A549 (cell line): ENCODE measurements at regions not wholly inside any gene's neighbourhood (a gene's known extent, or its start where the extent isn't known, plus 50 kb on each side); places are given as distances from the start of the nearest gene placed in this dataset.

ENCODE experiments used
- ATAC-seq, 2 experiments: fragments of 200-7000 bp in 1 of 2; fragments of >200 bp in 1 of 2; cut with Nextera tagmentation in 1 of 2; cut with Tn5 transposase in 1 of 2; 3 replicates each; pipeline versions ENCODE4 v1.8.0 to v1.9.1; 2018 to 2020; ENCODE audit warnings: mild to moderate bottlenecking in 1 of 2, moderate library complexity in 1 of 2
- CTCF ChIA-PET: fragments of 300-600 bp; sonication (Branson Sonifier 250); formaldehyde crosslinking; extraction: SDS; loops from one replicate; lab custom pipeline; 2021; ENCODE audit warnings: antibody characterized with exemption, inconsistent platforms; lab: Yijun Ruan, JAX
- POLR2A ChIA-PET: fragments of 350-600 bp; formaldehyde crosslinking; extraction: SDS; loops from one replicate; lab custom pipeline; 2021; ENCODE audit warnings: antibody characterized with exemption, inconsistent platforms; lab: Yijun Ruan, JAX
- DNase-seq, 2 experiments: peaks; one replicate each; pipeline versions ENCODE4 v3.0.0 to v3.0.0-alpha.2; 2011 to 2016; ENCODE audit warnings: low read depth in 1 of 2, low spot score in 1 of 2
- FAIRE-seq: peaks from 2 replicates; lab custom pipeline; 2011; peaks lifted over from hg19 to GRCh38; lab: Jason Lieb, UNC
- H3K27ac ChIP-seq, 2 experiments: fragments of >200 bp; sonication (Bioruptor Twin); formaldehyde crosslinking; 3 replicates each; pipeline ENCODE4 v1.5.1; 2016 to 2017
- H3K4me1 ChIP-seq: fragments of >200 bp; sonication (Bioruptor Twin); formaldehyde crosslinking; 3 replicates; pipeline ENCODE4 v1.6.1; 2016
- H3K4me2 ChIP-seq: fragments of >200 bp; sonication (Bioruptor Twin); formaldehyde crosslinking; 3 replicates; pipeline ENCODE4 v1.6.1; 2016
- H3K4me3 ChIP-seq: fragments of >200 bp; sonication (Bioruptor Twin); formaldehyde crosslinking; 3 replicates; pipeline ENCODE4 v1.5.1; 2016
- H3K9me3 ChIP-seq: fragments of >200 bp; sonication (Bioruptor Twin); formaldehyde crosslinking; 3 replicates; pipeline ENCODE4 v1.6.1; 2016
- CHD4 ChIP-seq: fragments of 200-600 bp; sonication (generic); IDR thresholded peaks from 2 replicates; pipeline ENCODE4 v1.6.1; 2016; ENCODE audit warnings: antibody characterized with exemption, mild to moderate bottlenecking, borderline replicate concordance
- FOSL2 ChIP-seq, 2 experiments: fragments of 450-650 bp in 1 of 2; fragments of >200 bp in 1 of 2; sonication (Bioruptor Twin) in 1 of 2; formaldehyde crosslinking; IDR thresholded peaks; 2 replicates each; pipeline versions ENCODE4 v1.5.0 to v1.6.1; 2016 to 2020; ENCODE audit warnings: mild to moderate bottlenecking in 1 of 2, moderate library complexity in 1 of 2
- FOXS1 ChIP-seq: fragments of 250-450 bp; sonication (Bioruptor Pico); IDR thresholded peaks from 2 replicates; pipeline ENCODE4 v1.5.0; 2020; ENCODE audit warnings: mild to moderate bottlenecking, moderate library complexity
- GATA3 ChIP-seq: IDR thresholded peaks from 2 replicates; pipeline ENCODE4 v1.6.1; 2012; ENCODE audit warnings: borderline replicate concordance
- HEYL ChIP-seq: fragments of 250-450 bp; sonication (Bioruptor Pico); IDR thresholded peaks from 2 replicates; pipeline ENCODE4 v1.8.0; 2021; ENCODE audit warnings: mild to moderate bottlenecking, moderate library complexity
- HOXB13 ChIP-seq: fragments of 250-450 bp; sonication (Bioruptor Pico); IDR thresholded peaks from 2 replicates; pipeline ENCODE4 v1.5.0; 2020; ENCODE audit warnings: low read depth, mild to moderate bottlenecking, moderate library complexity
- JUN ChIP-seq, 2 experiments: fragments of >200 bp; sonication (Bioruptor Twin); formaldehyde crosslinking; IDR thresholded peaks; 2 replicates in 1 of 2; 3 replicates in 1 of 2; pipeline ENCODE4 v1.6.1; 2016 to 2017
- JUNB ChIP-seq: fragments of >200 bp; sonication (Bioruptor Twin); formaldehyde crosslinking; IDR thresholded peaks from 2 replicates; pipeline ENCODE4 v1.6.1; 2016
- KDM5A ChIP-seq: fragments of 200-600 bp; sonication (generic); IDR thresholded peaks from 2 replicates; pipeline ENCODE4 v1.6.1; 2016; ENCODE audit warnings: antibody characterized with exemption, mild to moderate bottlenecking
- NFE2L2 ChIP-seq: fragments of 150-350 bp; conservative IDR thresholded peaks from 2 replicates; pipeline ENCODE4 v1.6.1; 2014; ENCODE audit warnings: low read length
- PBX3 ChIP-seq: IDR thresholded peaks from 2 replicates; pipeline ENCODE4 v1.6.1; 2012
- REST ChIP-seq: fragments of 200-600 bp; sonication (generic); IDR thresholded peaks from 2 replicates; pipeline ENCODE4 v1.6.1; 2016; ENCODE audit warnings: antibody characterized with exemption, mild to moderate bottlenecking, moderate library complexity
- RFX5 ChIP-seq: fragments of 450-650 bp; IDR thresholded peaks from 2 replicates; pipeline ENCODE4 v1.7.1; 2014; ENCODE audit warnings: antibody characterized with exemption, mild to moderate bottlenecking, moderate library complexity
- TFCP2L1 ChIP-seq: fragments of 250-450 bp; sonication (Bioruptor Pico); IDR thresholded peaks from 2 replicates; pipeline ENCODE4 v1.5.0; 2021; ENCODE audit warnings: mild to moderate bottlenecking
- TP53 ChIP-seq: fragments of 250-450 bp; sonication (Bioruptor Pico); IDR thresholded peaks from 2 replicates; pipeline ENCODE4 v1.5.0; 2021; ENCODE audit warnings: mild to moderate bottlenecking, moderate library complexity
- ZC3H11A ChIP-seq: fragments of 450-650 bp; IDR thresholded peaks from 2 replicates; pipeline ENCODE4 v1.6.1; 2014; ENCODE audit warnings: antibody characterized with exemption, mild to moderate bottlenecking
- ZFP36 ChIP-seq: fragments of 450-650 bp; IDR thresholded peaks from 2 replicates; pipeline ENCODE4 v1.6.1; 2014; ENCODE audit warnings: borderline replicate concordance; ENCODE audit not compliant: partially characterized antibody
- ZNF302 ChIP-seq: fragments of 250-450 bp; sonication (Bioruptor Pico); IDR thresholded peaks from 2 replicates; pipeline ENCODE4 v1.9.0; 2021; ENCODE audit warnings: inconsistent platforms, mild to moderate bottlenecking, moderate library complexity
- WGBS: methylation state at CpG from one replicate; pipeline ENCODE4 v1.1.6; 2017; ENCODE audit errors: missing lambda C conversion rate; 5-methylcytosine and 5-hydroxymethylcytosine counted together
- TF ChIP-seq, protein P1 (sequence below): fragments of 450-650 bp; IDR thresholded peaks from 2 replicates; pipeline ENCODE4 v1.6.1; 2014; ENCODE audit warnings: antibody characterized with exemption
- TF ChIP-seq, protein P2 (sequence below): fragments of >200 bp; sonication (Bioruptor Twin); formaldehyde crosslinking; IDR thresholded peaks from 3 replicates; pipeline ENCODE4 v1.5.1; 2016
- TF ChIP-seq, protein P3 (sequence below): fragments of 250-450 bp; sonication (Bioruptor Pico); IDR thresholded peaks from 2 replicates; pipeline ENCODE4 v1.5.0; 2020; ENCODE audit warnings: low read depth, mild to moderate bottlenecking, moderate library complexity

- no peak for TF ChIP-seq REST
These were observed 139.0 kb downstream of the SOX1 start (continued) for GRCh38 chr13:112205990-112206389.

GRCh38 chr13:112207129-112207528 lies 140.2 kb downstream of the SOX1 start:
- H3K4me1 ChIP-seq = no peaks in the 10 kb centered on the region
- no peaks in the 10 kb centered on the region for H3K9me3 ChIP-seq
- ATAC-seq (no peak), FAIRE-seq (no peak), DNase-seq (no peak)
- WGBS = 32% methylated on average over 11 of the region's 11 CpGs
- H3K4me2 ChIP-seq = no peak overlapping the region
- TF ChIP-seq CHD4 = no peak
- TF ChIP-seq, protein P1, sequence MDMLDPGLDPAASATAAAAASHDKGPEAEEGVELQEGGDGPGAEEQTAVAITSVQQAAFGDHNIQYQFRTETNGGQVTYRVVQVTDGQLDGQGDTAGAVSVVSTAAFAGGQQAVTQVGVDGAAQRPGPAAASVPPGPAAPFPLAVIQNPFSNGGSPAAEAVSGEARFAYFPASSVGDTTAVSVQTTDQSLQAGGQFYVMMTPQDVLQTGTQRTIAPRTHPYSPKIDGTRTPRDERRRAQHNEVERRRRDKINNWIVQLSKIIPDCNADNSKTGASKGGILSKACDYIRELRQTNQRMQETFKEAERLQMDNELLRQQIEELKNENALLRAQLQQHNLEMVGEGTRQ = no peak
- no peak for TF ChIP-seq HEYL
- TF ChIP-seq KDM5A = no peak
- no peak for TF ChIP-seq JUN (IDR thresholded peaks at IDR 0.05)
- TF ChIP-seq HOXB13 (CRISPR knock-in tag) = no peak
- no peak for TF ChIP-seq TP53
- TF ChIP-seq GATA3 = no peak
- TF ChIP-seq, protein P2, sequence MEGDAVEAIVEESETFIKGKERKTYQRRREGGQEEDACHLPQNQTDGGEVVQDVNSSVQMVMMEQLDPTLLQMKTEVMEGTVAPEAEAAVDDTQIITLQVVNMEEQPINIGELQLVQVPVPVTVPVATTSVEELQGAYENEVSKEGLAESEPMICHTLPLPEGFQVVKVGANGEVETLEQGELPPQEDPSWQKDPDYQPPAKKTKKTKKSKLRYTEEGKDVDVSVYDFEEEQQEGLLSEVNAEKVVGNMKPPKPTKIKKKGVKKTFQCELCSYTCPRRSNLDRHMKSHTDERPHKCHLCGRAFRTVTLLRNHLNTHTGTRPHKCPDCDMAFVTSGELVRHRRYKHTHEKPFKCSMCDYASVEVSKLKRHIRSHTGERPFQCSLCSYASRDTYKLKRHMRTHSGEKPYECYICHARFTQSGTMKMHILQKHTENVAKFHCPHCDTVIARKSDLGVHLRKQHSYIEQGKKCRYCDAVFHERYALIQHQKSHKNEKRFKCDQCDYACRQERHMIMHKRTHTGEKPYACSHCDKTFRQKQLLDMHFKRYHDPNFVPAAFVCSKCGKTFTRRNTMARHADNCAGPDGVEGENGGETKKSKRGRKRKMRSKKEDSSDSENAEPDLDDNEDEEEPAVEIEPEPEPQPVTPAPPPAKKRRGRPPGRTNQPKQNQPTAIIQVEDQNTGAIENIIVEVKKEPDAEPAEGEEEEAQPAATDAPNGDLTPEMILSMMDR = no peak
- TF ChIP-seq ZC3H11A = no peak
- TF ChIP-seq, protein P3, sequence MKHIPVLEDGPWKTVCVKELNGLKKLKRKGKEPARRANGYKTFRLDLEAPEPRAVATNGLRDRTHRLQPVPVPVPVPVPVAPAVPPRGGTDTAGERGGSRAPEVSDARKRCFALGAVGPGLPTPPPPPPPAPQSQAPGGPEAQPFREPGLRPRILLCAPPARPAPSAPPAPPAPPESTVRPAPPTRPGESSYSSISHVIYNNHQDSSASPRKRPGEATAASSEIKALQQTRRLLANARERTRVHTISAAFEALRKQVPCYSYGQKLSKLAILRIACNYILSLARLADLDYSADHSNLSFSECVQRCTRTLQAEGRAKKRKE (CRISPR knock-in tag) = no peak
- TF ChIP-seq FOSL2 (IDR thresholded peaks at IDR 0.05) = no peak
- no peak for TF ChIP-seq FOSL2 (CRISPR knock-in tag; IDR thresholded peaks at IDR 0.05)
- no peak for TF ChIP-seq FOXS1
- no peak for TF ChIP-seq ZFP36
- no peak for TF ChIP-seq NFE2L2
- TF ChIP-seq RFX5 = no peak
- TF ChIP-seq ZNF302 (CRISPR knock-in tag) = no peak
- TF ChIP-seq PBX3 = no peak
- no peak for TF ChIP-seq TFCP2L1 (CRISPR knock-in tag)
- no peak for TF ChIP-seq JUNB
- ChIA-PET CTCF (no interaction called here), POLR2A (no interaction called here)
- no peak overlapping the region for H3K4me3 ChIP-seq
- H3K27ac ChIP-seq = no peak overlapping the region
